ENCODE measurements at regions not wholly inside any gene's neighbourhood (a gene's known extent, or its start where the extent isn't known, plus 50 kb on each side); places are given as distances from the start of the nearest gene placed in this dataset.

- Histone ChIP-seq H3K9ac (ENCODE audit: low read length) (no peak overlapping the region), H3K4me2 (ENCODE audit: low read length) (no peak overlapping the region), H3K9me3 (ENCODE audit: low read length) (no peaks in the 10 kb centered on the region), H3K27me3 (ENCODE audit: low read length) (no peaks in the 10 kb centered on the region), H3K36me3 (ENCODE audit: low read depth, low read length) (no peaks in the 10 kb centered on the region), H3K9me2 (replicated peaks; ENCODE audit: low read length) (no peaks in the 10 kb centered on the region), H3F3A (ENCODE audit: low read length, unreplicated experiment) (no peaks in the 10 kb centered on the region), H3K4me3 (ENCODE audit: low read length) (no peak overlapping the region), H4K20me1 (ENCODE audit: low read length) (no peaks in the 10 kb centered on the region), H2AFZ (ENCODE audit: low read length) (no peak overlapping the region), H3K79me2 (ENCODE audit: low read length) (no peaks in the 10 kb centered on the region), H3K27ac (ENCODE audit: low read length) (no peak overlapping the region), H3K4me1 (ENCODE audit: insufficient read depth, low read length) (no peaks in the 10 kb centered on the region)
- BruUV-seq (replicated peaks): no TSS peak
- TF ChIP-seq EZH2 (IDR thresholded peaks at IDR 0.05; ENCODE audit: low read length, unreplicated experiment) (no peak), EZH2phosphoT487 (IDR thresholded peaks at IDR 0.05; ENCODE audit: borderline replicate concordance, low read length) (no peak), CTCF (conservative IDR thresholded peaks at IDR 0.05; ENCODE audit: low read depth, low read length) (no peak)
- ChIA-PET CTCF (no interaction called here), POLR2A (ENCODE audit: unreplicated experiment) (no interaction called here)
- intact Hi-C loops (cut with micrococcal nuclease): no loop called here
- DNase-seq: no peak
- ATAC-seq: no peak
Measured at GRCh38 chr4:14087459-14087858, 459.9 kb upstream of the BOD1L1 start.

GRCh38 chr4:14087921-14088320 is 460.4 kb upstream of the BOD1L1 start:
- DNase-seq: no peak
- Histone ChIP-seq H3K79me2 (ENCODE audit: low read length) (no peaks in the 10 kb centered on the region), H3K36me3 (ENCODE audit: low read depth, low read length) (no peaks in the 10 kb centered on the region), H3F3A (ENCODE audit: low read length, unreplicated experiment) (no peaks in the 10 kb centered on the region), H4K20me1 (ENCODE audit: low read length) (no peaks in the 10 kb centered on the region), H3K9ac (ENCODE audit: low read length) (no peak overlapping the region), H3K9me2 (replicated peaks; ENCODE audit: low read length) (no peaks in the 10 kb centered on the region), H3K4me3 (ENCODE audit: low read length) (no peak overlapping the region), H3K4me1 (ENCODE audit: insufficient read depth, low read length) (no peaks in the 10 kb centered on the region), H3K27ac (ENCODE audit: low read length) (no peak overlapping the region), H3K4me2 (ENCODE audit: low read length) (no peak overlapping the region), H3K9me3 (ENCODE audit: low read length) (no peaks in the 10 kb centered on the region), H3K27me3 (ENCODE audit: low read length) (no peaks in the 10 kb centered on the region), H2AFZ (ENCODE audit: low read length) (no peak overlapping the region)
- intact Hi-C loops (cut with micrococcal nuclease): no loop called here
- ChIA-PET CTCF (no interaction called here), POLR2A (ENCODE audit: unreplicated experiment) (no interaction called here)
- no TSS peak for BruUV-seq (replicated peaks)
- no peak for ATAC-seq
- no peak for TF ChIP-seq EZH2 (IDR thresholded peaks at IDR 0.05; ENCODE audit: low read length, unreplicated experiment)
- TF ChIP-seq EZH2phosphoT487 (IDR thresholded peaks at IDR 0.05; ENCODE audit: borderline replicate concordance, low read length): no peak
- no peak for TF ChIP-seq CTCF (conservative IDR thresholded peaks at IDR 0.05; ENCODE audit: low read depth, low read length)

- BruUV-seq (replicated peaks): no TSS peak
- H3K9ac ChIP-seq (ENCODE audit: low read length): no peak overlapping the region
- ATAC-seq: no peak
- no peak for DNase-seq
- no peaks in the 10 kb centered on the region for H3K9me2 ChIP-seq (replicated peaks; ENCODE audit: low read length)
- no peak overlapping the region for H3K4me2 ChIP-seq (ENCODE audit: low read length)
- H3K4me3 ChIP-seq (ENCODE audit: low read length): no peak overlapping the region
- intact Hi-C loops (cut with micrococcal nuclease): no loop called here
- ChIA-PET CTCF (no interaction called here), POLR2A (ENCODE audit: unreplicated experiment) (no interaction called here)
- no peaks in the 10 kb centered on the region for H4K20me1 ChIP-seq (ENCODE audit: low read length)
- no peak overlapping the region for H3K27ac ChIP-seq (ENCODE audit: low read length)
- H2AFZ ChIP-seq (ENCODE audit: low read length): no peak overlapping the region
- no peaks in the 10 kb centered on the region for H3K9me3 ChIP-seq (ENCODE audit: low read length)
- TF ChIP-seq EZH2 (IDR thresholded peaks at IDR 0.05; ENCODE audit: low read length, unreplicated experiment): no peak
- TF ChIP-seq CTCF (conservative IDR thresholded peaks at IDR 0.05; ENCODE audit: low read depth, low read length): no peak
- no peak for TF ChIP-seq EZH2phosphoT487 (IDR thresholded peaks at IDR 0.05; ENCODE audit: borderline replicate concordance, low read length)
- no peaks in the 10 kb centered on the region for H3K27me3 ChIP-seq (ENCODE audit: low read length)
- H3K79me2 ChIP-seq (ENCODE audit: low read length): no peaks in the 10 kb centered on the region
- no peaks in the 10 kb centered on the region for H3K4me1 ChIP-seq (ENCODE audit: insufficient read depth, low read length)
- no peaks in the 10 kb centered on the region for H3K36me3 ChIP-seq (ENCODE audit: low read depth, low read length)
- H3F3A ChIP-seq (ENCODE audit: low read length, unreplicated experiment): no peaks in the 10 kb centered on the region
Measured at GRCh38 chr4:14091531-14091930, 464.0 kb upstream of the BOD1L1 start.
